IMR-90 (cell line): ENCODE measurements at regions not wholly inside any gene's neighbourhood (a gene's known extent, or its start where the extent isn't known, plus 50 kb on each side); places are given as distances from the start of the nearest gene placed in this dataset.

Experiments used
- ATAC-seq: fragments of 200-7000 bp; cut with Tn5 transposase; 2 replicates; pipeline ENCODE4 v1.9.1; 2020; ENCODE audit warnings: low read depth, mild to moderate bottlenecking, moderate library complexity
- BruUV-seq: library from RNA; stranded (reverse); fragments of 400-500 nt; replicated peaks from 2 replicates; lab custom pipeline; 2021; lab: Mats Ljungman, UMichigan
- CTCF ChIA-PET: fragments of 300-600 bp; formaldehyde crosslinking; extraction: SDS; loops from one replicate; lab custom pipeline; 2021; ENCODE audit warnings: antibody characterized with exemption; lab: Yijun Ruan, JAX
- POLR2A ChIA-PET: fragments of 300-600 bp; sonication (Branson Sonifier 250); formaldehyde crosslinking; loops from one replicate; lab custom pipeline; 2022; ENCODE audit warnings: antibody characterized with exemption; ENCODE audit not compliant: unreplicated experiment; lab: Charles Lee
- DNase-seq: peaks from one replicate; pipeline ENCODE4 v3.0.0; 2013
- H2AFZ ChIP-seq: replicated peaks from 2 replicates; pipeline ENCODE3; 2013; ENCODE audit warnings: low read length, mild to moderate bottlenecking; ENCODE audit not compliant: poor library complexity
- H2AK5ac ChIP-seq: 2 replicates; pipeline ENCODE4 v1.6.1; 2013; ENCODE audit warnings: low read depth, low read length, inconsistent platforms
- H2AK9ac ChIP-seq: replicated peaks from 2 replicates; pipeline ENCODE3; 2013; ENCODE audit warnings: mild to moderate bottlenecking, low read depth, low read length, moderate library complexity; ENCODE audit not compliant: poor library complexity
- H2BK120ac ChIP-seq: 2 replicates; pipeline ENCODE4 v1.6.1; 2013; ENCODE audit warnings: low read depth, low read length, inconsistent platforms
- H2BK15ac ChIP-seq: 3 replicates; pipeline ENCODE4 v1.6.1; 2013; ENCODE audit warnings: low read depth, low read length, inconsistent platforms
- H2BK20ac ChIP-seq: 2 replicates; pipeline ENCODE4 v1.6.1; 2013; ENCODE audit warnings: low read depth, mild to moderate bottlenecking, inconsistent platforms, low read length, moderate library complexity
- H2BK5ac ChIP-seq: 2 replicates; pipeline ENCODE4 v1.6.1; 2013; ENCODE audit warnings: mild to moderate bottlenecking, low read depth, low read length, inconsistent platforms; ENCODE audit not compliant: poor library complexity, severe bottlenecking
- H3K14ac ChIP-seq: replicated peaks from 2 replicates; pipeline ENCODE4 v1.6.1; 2013; ENCODE audit warnings: low read depth, low read length, inconsistent platforms
- H3K18ac ChIP-seq: 2 replicates; pipeline ENCODE4 v1.6.1; 2013; ENCODE audit warnings: low read depth, low read length, control low read depth
- H3K23ac ChIP-seq: 2 replicates; pipeline ENCODE4 v1.6.1; 2013; ENCODE audit warnings: low read depth, low read length, inconsistent platforms
- H3K27ac ChIP-seq: 2 replicates; pipeline ENCODE4 v1.5.1; 2013; ENCODE audit warnings: mild to moderate bottlenecking, control low read depth, low read length; ENCODE audit not compliant: insufficient read depth
- H3K27me3 ChIP-seq: 2 replicates; pipeline ENCODE4 v1.6.1; 2013; ENCODE audit warnings: low read length; ENCODE audit not compliant: control insufficient read depth, insufficient read depth
- H3K36me3 ChIP-seq: 2 replicates; pipeline ENCODE4 v1.6.1; 2013; ENCODE audit warnings: low read length, mixed read lengths; ENCODE audit not compliant: control insufficient read depth, insufficient read depth
- H3K4ac ChIP-seq: 2 replicates; pipeline ENCODE4 v1.6.1; 2013; ENCODE audit warnings: low read depth, low read length, inconsistent platforms
- H3K4me1 ChIP-seq: 2 replicates; pipeline ENCODE4 v1.6.1; 2013; ENCODE audit warnings: low read length, mixed read lengths; ENCODE audit not compliant: control insufficient read depth, insufficient read depth
- H3K4me2 ChIP-seq: 2 replicates; pipeline ENCODE4 v1.6.1; 2013; ENCODE audit warnings: low read depth, mild to moderate bottlenecking, control low read depth, low read length, moderate library complexity
- H3K4me3 ChIP-seq: 2 replicates; pipeline ENCODE4 v1.5.1; 2013; ENCODE audit warnings: low read depth, mild to moderate bottlenecking, control low read depth, low read length, moderate library complexity; ENCODE audit not compliant: insufficient read depth
- H3K56ac ChIP-seq: 2 replicates; pipeline ENCODE4 v1.6.1; 2013; ENCODE audit warnings: low read length, inconsistent platforms; ENCODE audit not compliant: insufficient read depth; ENCODE audit errors: extremely low read depth
- H3K79me1 ChIP-seq, 2 experiments: 2 replicates each; pipeline ENCODE4 v1.6.1; 2013; ENCODE audit warnings: low read length in 2 of 2, inconsistent platforms in 1 of 2, low read depth in 1 of 2
- H3K9ac ChIP-seq: 2 replicates; pipeline ENCODE4 v1.6.1; 2013; ENCODE audit warnings: low read depth, low read length, control low read depth
- H3K9me1 ChIP-seq: 2 replicates; pipeline ENCODE4 v1.6.1; 2013; ENCODE audit warnings: low read length, inconsistent platforms; ENCODE audit not compliant: insufficient read depth
- H3K9me3 ChIP-seq: 2 replicates; pipeline ENCODE4 v1.6.1; 2013; ENCODE audit warnings: low read length; ENCODE audit not compliant: control insufficient read depth, insufficient read depth
- H4K20me1 ChIP-seq: 2 replicates; pipeline ENCODE4 v1.6.1; 2013; ENCODE audit warnings: low read length, inconsistent platforms; ENCODE audit not compliant: insufficient read depth
- H4K5ac ChIP-seq: 2 replicates; pipeline ENCODE4 v1.6.1; 2013; ENCODE audit warnings: mild to moderate bottlenecking, low read depth, low read length, control low read depth
- H4K8ac ChIP-seq, 2 experiments: 2 replicates each; pipeline ENCODE4 v1.6.1; 2013; ENCODE audit warnings: low read depth in 2 of 2, low read length in 2 of 2, control low read depth in 1 of 2, inconsistent platforms in 1 of 2
- H4K91ac ChIP-seq: 2 replicates; pipeline ENCODE4 v1.6.1; 2013; ENCODE audit warnings: low read depth, low read length, inconsistent platforms; ENCODE audit not compliant: insufficient read depth
- CEBPB ChIP-seq: IDR thresholded peaks from 2 replicates; pipeline ENCODE4 v1.6.1; 2012; ENCODE audit warnings: low read depth, low read length, improper control_type of control experiment
- RCOR1 ChIP-seq: IDR thresholded peaks from 2 replicates; pipeline ENCODE4 v1.6.1; 2012; ENCODE audit warnings: mild to moderate bottlenecking, low read length, improper control_type of control experiment; ENCODE audit not compliant: insufficient replicate concordance
- dilution Hi-C: fragments of 300-500 bp; cut with HindIII; formaldehyde crosslinking; loops from one replicate; pipeline ENCODE4 v1.14.3; 2018; ENCODE audit warnings: low sequenced_read_pairs; ENCODE audit not compliant: unreplicated experiment
- in situ Hi-C: fragments of 300-500 bp; cut with MboI; formaldehyde crosslinking; loops from 3 replicates; pipeline ENCODE4 v1.14.3; 2019; ENCODE audit warnings: low sequenced_read_pairs, inconsistent platforms, mixed read lengths
- intact Hi-C: fragments of 100-400 bp; cut with micrococcal nuclease; formaldehyde crosslinking; loops from 2 replicates; pipeline ENCODE4 v1.10.0; 2022

DNA sequence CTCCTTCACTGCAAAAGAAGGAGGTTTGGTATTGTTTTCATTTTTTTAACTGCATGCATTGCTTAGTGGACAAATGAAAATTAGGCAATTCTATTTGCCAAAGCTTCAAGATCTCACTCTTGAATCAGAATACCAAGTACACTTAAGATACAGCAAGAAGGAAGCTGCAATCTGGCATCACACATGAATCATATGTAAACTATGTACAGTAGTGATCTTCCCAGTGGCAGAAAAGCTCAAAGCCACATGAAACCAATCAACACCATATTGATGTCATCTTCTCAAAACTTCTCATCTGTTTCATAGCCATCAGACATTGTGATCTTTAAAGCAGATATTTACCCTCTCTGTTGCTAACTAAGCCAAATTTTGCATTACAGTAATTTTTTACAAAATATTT is 550.1 kb downstream of the LTN1 start:
- H3K27ac ChIP-seq, result no peak overlapping the region
- ChIA-PET POLR2A (no interaction called here), CTCF (interaction anchor here (0.5 to 1.1 kb wide), 2 partner anchors 13 to 95 kb away, joined by 3 read pairs; no protein-coding TSS in a partner anchor)
- no peak overlapping the region for H3K4ac ChIP-seq
- H3K9me3 ChIP-seq, result no peaks in the 10 kb centered on the region
- no peak overlapping the region for H3K4me3 ChIP-seq
- no peak overlapping the region for H4K5ac ChIP-seq
- no peaks in the 10 kb centered on the region for H4K20me1 ChIP-seq
- no peak overlapping the region for H3K23ac ChIP-seq
- no peak overlapping the region for H3K9ac ChIP-seq
- H2AFZ ChIP-seq, result no peak overlapping the region
- no peak overlapping the region; the same call in 1 of the 2 replicates for H2BK120ac ChIP-seq
- no peaks in the 10 kb centered on the region for H3K79me1 ChIP-seq
- no peak overlapping the region for H4K91ac ChIP-seq
- H2BK20ac ChIP-seq, result no peak overlapping the region
- DNase-seq (peak; percentile 86), ATAC-seq (peak; percentile 49; the same call in 1 of the 2 replicates)
- no peaks in the 10 kb centered on the region for H3K9me1 ChIP-seq
- TF ChIP-seq CEBPB, result peak; percentile 75
- TF ChIP-seq RCOR1, result no peak
- dilution Hi-C loops, result no loop called here
- H3K14ac ChIP-seq, result no peak overlapping the region
- in situ Hi-C loops, result no loop called here
- no peak overlapping the region for H4K8ac ChIP-seq
- no peak overlapping the region for H2BK15ac ChIP-seq
- H3K4me1 ChIP-seq, result peaks cover 12% of the 10 kb centered on the region; the same call in 1 of the 2 replicates
- no peak overlapping the region for H2AK9ac ChIP-seq
- H3K4me2 ChIP-seq, result no peak overlapping the region; the same call in 1 of the 2 replicates
- no TSS peak for BruUV-seq
- H3K18ac ChIP-seq, result no peak overlapping the region
- peak overlapping the region; percentile 69 for H2BK5ac ChIP-seq
- H3K56ac ChIP-seq, result no peak overlapping the region
- intact Hi-C loops, result loop anchor here (5.0 kb wide), 1 partner anchor 1595 kb away; the partner anchor contains the start of gene ADAMTS1
- no peak overlapping the region for H2AK5ac ChIP-seq
- no peaks in the 10 kb centered on the region for H3K36me3 ChIP-seq
- H3K27me3 ChIP-seq, result no peaks in the 10 kb centered on the region
